ENCODE measurements at regions not wholly inside any gene's neighbourhood (a gene's known extent, or its start where the extent isn't known, plus 50 kb on each side); places are given as distances from the start of the nearest gene placed in this dataset.

- DNase-seq, result no peak
These were observed 202.7 kb downstream of the MTX2 start for GRCh38 chr2:176471949-176472348.

- DNase-seq, result no peak
These were observed 203.9 kb downstream of the MTX2 start for GRCh38 chr2:176473177-176473576.

- DNase-seq, result no peak
These were observed 204.6 kb downstream of the MTX2 start for GRCh38 chr2:176473851-176474250.

GRCh38 chr2:176477336-176477735 is 208.1 kb downstream of the MTX2 start:
- DNase-seq, result no peak

GRCh38 chr2:176479961-176480360 is 210.7 kb downstream of the MTX2 start:
- no peak for DNase-seq

GRCh38 chr2:176482107-176482506 is 212.9 kb downstream of the MTX2 start:
- no peak for DNase-seq

- DNase-seq, result no peak
These were observed 214.2 kb downstream of the MTX2 start for GRCh38 chr2:176483476-176483875.

GRCh38 chr2:176483901-176484568 is 214.8 kb downstream of the MTX2 start:
- no peak for DNase-seq

- no peak for DNase-seq
These were observed 215.6 kb downstream of the MTX2 start for GRCh38 chr2:176484838-176485237.

- DNase-seq, result no peak
These were observed 219.2 kb downstream of the MTX2 start for GRCh38 chr2:176488431-176488830.

GRCh38 chr2:176490061-176490861 is 221.0 kb downstream of the MTX2 start:
- DNase-seq, result no peak

- DNase-seq, result peak; percentile 1
These were observed 222.1 kb downstream of the MTX2 start for GRCh38 chr2:176491172-176491904.

- DNase-seq, result no peak
These were observed 223.3 kb downstream of the MTX2 start for GRCh38 chr2:176492583-176492982.

GRCh38 chr2:176493226-176493825 is 224.1 kb downstream of the MTX2 start:
- DNase-seq, result peak; percentile 7

- no peak for DNase-seq
These were observed 224.7 kb downstream of the MTX2 start for GRCh38 chr2:176493909-176494308.

GRCh38 chr2:176494949-176495353 is 225.7 kb downstream of the MTX2 start:
- no peak for DNase-seq

- DNase-seq, result no peak
These were observed 226.6 kb downstream of the MTX2 start for GRCh38 chr2:176495826-176496225.

GRCh38 chr2:176496761-176497160 is 227.5 kb downstream of the MTX2 start:
- no peak for DNase-seq

GRCh38 chr2:176500901-176501300 is 231.7 kb downstream of the MTX2 start:
- DNase-seq, result no peak

GRCh38 chr2:176501617-176502016 is 232.4 kb downstream of the MTX2 start:
- no peak for DNase-seq

GRCh38 chr2:176502619-176503018 is 233.4 kb downstream of the MTX2 start:
- DNase-seq, result no peak

GRCh38 chr2:176503776-176504175 is 234.5 kb downstream of the MTX2 start:
- no peak for DNase-seq

- no peak for DNase-seq
These were observed 235.2 kb downstream of the MTX2 start for GRCh38 chr2:176504440-176504839.
